RWPE1 (cell line): ENCODE measurements at regions not wholly inside any gene's neighbourhood (a gene's known extent, or its start where the extent isn't known, plus 50 kb on each side); places are given as distances from the start of the nearest gene placed in this dataset.
"Not testable (repeated sequence)": the region's sequence is repeated elsewhere in the genome, so short reads cannot be mapped to it uniquely, and the experiment has no call there.

Experiments
- CTCF ChIA-PET: fragments of 350-600 bp; sonication (Branson Sonifier 250); formaldehyde crosslinking; extraction: SDS; loops from one replicate; lab custom pipeline; 2021; lab: Yijun Ruan, JAX
- POLR2A ChIA-PET: fragments of 400-600 bp; formaldehyde crosslinking; extraction: SDS; loops from one replicate; lab custom pipeline; 2020; ENCODE audit warnings: antibody characterized with exemption; ENCODE audit not compliant: low non-redundant PET; lab: Yijun Ruan, JAX
- DNase-seq: peaks from one replicate; pipeline ENCODE4 v3.0.0; 2012; ENCODE audit warnings: low spot score
- H3K27ac ChIP-seq: fragments of 450-650 bp; 2 replicates; pipeline ENCODE4 v1.5.1; 2017
- TF ChIP-seq, protein P1 (sequence below): fragments of 450-650 bp; conservative IDR thresholded peaks from 2 replicates; pipeline ENCODE4 v1.5.1; 2017; ENCODE audit warnings: low read depth, mild to moderate bottlenecking

DNA sequence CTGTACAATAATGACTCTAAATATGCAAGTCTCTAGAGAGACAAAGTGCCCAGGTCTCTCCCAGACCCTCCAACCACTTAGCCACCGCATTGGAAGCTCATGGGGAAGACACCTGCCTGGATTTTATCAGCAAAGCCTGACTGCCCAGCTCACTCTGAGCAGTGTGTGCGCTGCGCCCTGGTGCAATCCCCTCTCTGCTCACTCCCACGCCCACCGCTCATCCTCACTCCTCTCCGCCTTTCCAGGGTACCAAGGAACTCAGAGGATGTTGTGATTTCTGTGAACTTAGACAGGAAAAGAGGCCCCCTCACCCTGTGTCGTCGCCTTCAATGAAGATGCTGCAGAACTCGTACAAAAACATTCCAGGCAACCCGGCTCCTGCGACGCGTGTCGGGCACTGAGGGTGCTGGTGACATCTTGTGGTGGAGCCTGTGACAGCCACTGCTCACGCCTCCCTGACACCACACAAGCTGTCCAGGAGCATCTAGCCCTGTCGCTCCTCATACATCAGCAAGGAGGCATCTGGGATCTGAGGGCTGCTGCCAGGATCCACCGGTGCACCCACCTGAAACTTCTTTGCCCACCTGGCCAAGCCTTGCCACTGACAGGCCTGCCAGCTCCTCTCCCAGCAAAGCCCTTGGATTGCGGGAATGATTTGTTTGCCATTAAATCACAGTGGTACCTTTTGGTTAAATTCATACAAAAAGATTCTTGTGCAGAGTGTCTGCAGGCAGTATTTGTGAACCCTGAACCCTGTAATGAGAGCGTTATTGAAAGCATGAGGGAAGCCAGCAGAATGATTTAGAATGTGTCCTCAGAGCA lies 220.4 kb downstream of the ZNF516 start:
- ChIA-PET POLR2A (no interaction called here), CTCF (interaction anchor here (0.6 kb wide), 2 partner anchors 687 to 991 kb away, joined by 3 read pairs; no protein-coding TSS in a partner anchor)
- TF ChIP-seq, protein P1, sequence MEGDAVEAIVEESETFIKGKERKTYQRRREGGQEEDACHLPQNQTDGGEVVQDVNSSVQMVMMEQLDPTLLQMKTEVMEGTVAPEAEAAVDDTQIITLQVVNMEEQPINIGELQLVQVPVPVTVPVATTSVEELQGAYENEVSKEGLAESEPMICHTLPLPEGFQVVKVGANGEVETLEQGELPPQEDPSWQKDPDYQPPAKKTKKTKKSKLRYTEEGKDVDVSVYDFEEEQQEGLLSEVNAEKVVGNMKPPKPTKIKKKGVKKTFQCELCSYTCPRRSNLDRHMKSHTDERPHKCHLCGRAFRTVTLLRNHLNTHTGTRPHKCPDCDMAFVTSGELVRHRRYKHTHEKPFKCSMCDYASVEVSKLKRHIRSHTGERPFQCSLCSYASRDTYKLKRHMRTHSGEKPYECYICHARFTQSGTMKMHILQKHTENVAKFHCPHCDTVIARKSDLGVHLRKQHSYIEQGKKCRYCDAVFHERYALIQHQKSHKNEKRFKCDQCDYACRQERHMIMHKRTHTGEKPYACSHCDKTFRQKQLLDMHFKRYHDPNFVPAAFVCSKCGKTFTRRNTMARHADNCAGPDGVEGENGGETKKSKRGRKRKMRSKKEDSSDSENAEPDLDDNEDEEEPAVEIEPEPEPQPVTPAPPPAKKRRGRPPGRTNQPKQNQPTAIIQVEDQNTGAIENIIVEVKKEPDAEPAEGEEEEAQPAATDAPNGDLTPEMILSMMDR = peak; percentile 22; the same call in 1 of the 2 replicates
- DNase-seq = no peak
- H3K27ac ChIP-seq = no peak overlapping the region

DNA sequence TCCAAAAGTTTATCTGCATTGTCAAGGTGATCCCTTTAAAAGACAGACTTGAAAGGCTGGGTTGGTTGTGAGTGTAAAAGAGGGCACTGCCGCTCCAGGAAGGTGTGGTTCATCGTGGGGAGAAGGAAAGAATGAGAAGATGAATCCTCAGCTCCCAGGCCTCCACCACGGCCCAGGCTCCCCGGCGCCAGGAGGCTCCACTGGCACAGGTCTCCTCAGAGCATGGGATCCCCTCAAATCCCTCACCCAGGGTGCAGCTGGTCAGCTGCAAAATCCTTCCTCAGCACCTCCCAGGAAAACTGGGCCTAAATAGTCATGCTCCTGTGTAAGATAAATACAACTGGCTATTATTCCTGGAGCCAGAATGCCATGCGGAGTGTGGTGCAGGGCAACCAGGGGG lies 221.1 kb downstream of the ZNF516 start:
- CTCF ChIA-PET = interaction anchor here (0.6 kb wide), 1 partner anchor 686 kb away, joined by 3 read pairs; no protein-coding TSS in a partner anchor
- POLR2A ChIA-PET = no interaction called here
- TF ChIP-seq, protein P1 = no peak

DNA sequence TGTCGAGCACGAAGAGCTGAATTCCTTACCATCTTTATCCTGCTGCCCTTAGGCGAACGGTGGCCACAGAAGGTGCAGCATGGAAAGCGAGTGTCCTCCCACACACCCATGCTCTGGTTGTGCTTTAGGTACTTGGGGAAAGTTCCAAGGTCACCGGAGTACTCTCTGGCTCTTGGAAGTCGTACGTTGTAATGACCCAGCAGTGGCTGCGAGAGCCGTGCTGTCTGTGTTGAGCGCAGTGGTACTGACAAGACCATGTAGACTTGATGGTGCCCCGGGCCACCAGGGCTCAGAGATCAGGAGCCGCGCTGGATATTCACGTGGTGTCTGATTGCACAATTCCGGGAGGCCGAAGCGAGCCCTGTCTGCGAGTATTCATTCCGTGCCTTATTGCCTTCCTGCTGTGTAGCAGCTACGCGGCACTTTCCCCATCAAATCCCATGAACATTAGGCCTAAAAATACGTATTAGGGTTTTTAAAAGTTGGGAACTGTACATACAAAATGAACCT lies 222.0 kb downstream of the ZNF516 start:
- CTCF ChIA-PET = interaction anchor here (0.7 kb wide), 1 partner anchor 451 kb away, joined by 3 read pairs; no protein-coding TSS in a partner anchor
- POLR2A ChIA-PET = no interaction called here
- no peak overlapping the region for H3K27ac ChIP-seq
- no peak for DNase-seq
- TF ChIP-seq, protein P1 = no peak

More for the DNA sequence above, 221.1 kb downstream of the ZNF516 start:
- H3K27ac ChIP-seq = no peak overlapping the region
- no peak for DNase-seq

- CTCF ChIA-PET, DNase-seq, H3K27ac ChIP-seq, POLR2A ChIA-PET: not testable (repeated sequence)
Observed at GRCh38 chr18:76267423-76267822, 227.6 kb downstream of the ZNF516 start.

- no peak overlapping the region for H3K27ac ChIP-seq
- DNase-seq = no peak
- ChIA-PET POLR2A (no interaction called here), CTCF (no interaction called here)
- TF ChIP-seq, protein P1 = no peak
Observed at GRCh38 chr18:76266236-76266991, 228.6 kb downstream of the ZNF516 start.

- TF ChIP-seq, protein P1 = no peak
- no peak for DNase-seq
- no peak overlapping the region for H3K27ac ChIP-seq
- CTCF ChIA-PET = interaction anchor here (0.6 kb wide), 1 partner anchor 15 kb away, joined by 3 read pairs; no protein-coding TSS in a partner anchor
- POLR2A ChIA-PET = no interaction called here
Observed at GRCh38 chr18:76265497-76266235, 229.4 kb downstream of the ZNF516 start.
